ENCODE measurements at regions not wholly inside any gene's neighbourhood (a gene's known extent, or its start where the extent isn't known, plus 50 kb on each side); places are given as distances from the start of the nearest gene placed in this dataset.
"Not testable (repeated sequence)": the region's sequence is repeated elsewhere in the genome, so short reads cannot be mapped to it uniquely, and the experiment has no call there.

GRCh38 chr14:30020687-30021086 is 93.0 kb upstream of the PRKD1 start:
- intact Hi-C loops (cut with micrococcal nuclease), result no loop called here

DNA sequence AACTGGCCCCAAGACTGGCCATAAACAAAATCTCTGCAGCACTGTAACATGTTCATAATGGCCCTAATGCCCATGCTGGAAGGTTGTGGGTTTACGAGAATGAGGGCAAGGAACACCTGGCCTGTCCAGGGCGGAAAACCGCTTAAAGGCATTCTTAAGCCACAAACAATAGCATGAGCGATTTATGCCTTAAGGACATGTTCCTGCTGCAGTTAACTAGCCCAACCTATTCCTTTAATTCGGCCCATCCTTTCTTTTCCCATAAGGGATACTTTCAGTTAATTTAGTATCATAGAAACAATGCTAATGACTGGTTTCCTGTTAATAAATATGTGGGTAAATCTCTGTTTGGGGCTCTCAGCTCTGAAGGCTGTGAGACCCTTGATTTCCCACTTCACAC is 95.7 kb upstream of the PRKD1 start:
- H3K36me3 Mint-ChIP-seq (ENCODE audit: low read depth); H3K27ac Mint-ChIP-seq; H3K4me3 Mint-ChIP-seq (ENCODE audit: low read depth); DNase-seq (ENCODE audit: low spot score); intact Hi-C loops (cut with micrococcal nuclease); H3K27me3 Mint-ChIP-seq (ENCODE audit: low read depth); H3K4me1 Mint-ChIP-seq (ENCODE audit: low read depth): not testable (repeated sequence)
- peaks cover 33% of the 10 kb centered on the region for H3K9me3 Mint-ChIP-seq

More at GRCh38 chr14:30020687-30021086, 93.0 kb upstream of the PRKD1 start:
- Mint-ChIP-seq H3K4me3 (ENCODE audit: low read depth) (no peak overlapping the region), H3K4me1 (ENCODE audit: low read depth) (no peaks in the 10 kb centered on the region), H3K27me3 (ENCODE audit: low read depth) (no peaks in the 10 kb centered on the region), H3K9me3 (peaks cover 27% of the 10 kb centered on the region), H3K36me3 (ENCODE audit: low read depth) (no peaks in the 10 kb centered on the region), H3K27ac (no peak overlapping the region)
- no peak for DNase-seq (ENCODE audit: low spot score)

GRCh38 chr14:30034152-30034551 is 106.5 kb upstream of the PRKD1 start:
- no peaks in the 10 kb centered on the region for H3K36me3 Mint-ChIP-seq (ENCODE audit: low read depth)
- no peaks in the 10 kb centered on the region for H3K27me3 Mint-ChIP-seq (ENCODE audit: low read depth)
- no peak for DNase-seq (ENCODE audit: low spot score)
- no peak overlapping the region for H3K27ac Mint-ChIP-seq
- intact Hi-C loops (cut with micrococcal nuclease), result no loop called here
- H3K9me3 Mint-ChIP-seq, result peaks cover 42% of the 10 kb centered on the region
- H3K4me1 Mint-ChIP-seq (ENCODE audit: low read depth), result no peaks in the 10 kb centered on the region
- H3K4me3 Mint-ChIP-seq (ENCODE audit: low read depth), result no peak overlapping the region

DNA sequence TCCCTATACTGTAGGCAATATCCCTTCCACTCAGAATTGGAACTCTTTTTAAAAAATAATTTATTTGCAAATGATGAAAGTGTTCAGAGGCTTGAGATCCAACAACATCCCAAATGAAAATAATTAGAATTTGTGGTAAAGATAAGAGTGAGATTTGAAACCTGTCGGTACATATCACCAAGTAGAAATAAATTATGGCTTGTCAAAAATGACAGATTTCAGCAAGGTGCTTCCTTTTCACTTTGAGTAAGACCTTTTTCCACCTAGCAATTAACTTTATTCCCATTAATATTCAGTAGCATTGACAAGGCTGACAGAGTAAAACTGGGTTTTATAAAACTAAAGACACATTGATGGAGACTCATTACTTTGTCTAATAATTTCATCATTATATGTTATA is 107.7 kb upstream of the PRKD1 start:
- intact Hi-C loops (cut with micrococcal nuclease), result no loop called here
- no peak overlapping the region for H3K4me3 Mint-ChIP-seq (ENCODE audit: low read depth)
- H3K4me1 Mint-ChIP-seq (ENCODE audit: low read depth), result no peaks in the 10 kb centered on the region
- H3K9me3 Mint-ChIP-seq, result peaks cover 39% of the 10 kb centered on the region
- H3K27me3 Mint-ChIP-seq (ENCODE audit: low read depth), result no peaks in the 10 kb centered on the region
- DNase-seq (ENCODE audit: low spot score), result no peak
- no peaks in the 10 kb centered on the region for H3K36me3 Mint-ChIP-seq (ENCODE audit: low read depth)
- no peak overlapping the region for H3K27ac Mint-ChIP-seq

DNA sequence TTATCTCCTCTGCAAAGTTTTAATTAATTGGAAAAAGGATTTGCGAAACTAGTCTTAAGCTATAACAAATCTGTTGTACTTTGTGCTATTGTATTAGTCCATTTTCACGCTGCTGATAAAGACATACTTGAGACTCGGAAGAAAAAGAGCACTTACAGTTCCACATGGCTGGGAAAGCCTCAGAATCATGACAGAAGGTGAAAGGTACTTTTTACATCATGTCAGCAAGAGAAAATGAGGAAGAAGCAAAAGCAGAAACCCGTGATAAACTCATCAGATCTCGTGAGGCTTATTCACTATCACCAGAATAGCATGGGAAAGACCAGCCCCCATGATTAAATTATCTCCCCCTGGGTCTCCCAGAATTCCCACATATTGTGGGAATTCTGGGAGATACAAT is 118.1 kb upstream of the PRKD1 start:
- H3K4me3 Mint-ChIP-seq (ENCODE audit: low read depth), result no peak overlapping the region
- intact Hi-C loops (cut with micrococcal nuclease), result no loop called here

GRCh38 chr14:30053103-30053502 is 125.5 kb upstream of the PRKD1 start:
- intact Hi-C loops (cut with micrococcal nuclease), result no loop called here
- Mint-ChIP-seq H3K4me3 (ENCODE audit: low read depth) (no peak overlapping the region), H3K36me3 (ENCODE audit: low read depth) (no peaks in the 10 kb centered on the region), H3K9me3 (peaks cover 34% of the 10 kb centered on the region), H3K27ac (no peak overlapping the region), H3K4me1 (ENCODE audit: low read depth) (no peaks in the 10 kb centered on the region), H3K27me3 (ENCODE audit: low read depth) (no peaks in the 10 kb centered on the region)
- no peak for DNase-seq (ENCODE audit: low spot score)

More for the DNA sequence above, 118.1 kb upstream of the PRKD1 start:
- DNase-seq (ENCODE audit: low spot score), result no peak
- Mint-ChIP-seq H3K27ac (no peak overlapping the region), H3K27me3 (ENCODE audit: low read depth) (no peaks in the 10 kb centered on the region), H3K36me3 (ENCODE audit: low read depth) (no peaks in the 10 kb centered on the region), H3K4me1 (ENCODE audit: low read depth) (no peaks in the 10 kb centered on the region), H3K9me3 (peaks cover 45% of the 10 kb centered on the region)

GRCh38 chr14:30054201-30054600 is 126.6 kb upstream of the PRKD1 start:
- intact Hi-C loops (cut with micrococcal nuclease), result no loop called here
- Mint-ChIP-seq H3K27me3 (ENCODE audit: low read depth) (no peaks in the 10 kb centered on the region), H3K9me3 (peaks cover 40% of the 10 kb centered on the region), H3K4me1 (ENCODE audit: low read depth) (no peaks in the 10 kb centered on the region), H3K27ac (no peak overlapping the region), H3K36me3 (ENCODE audit: low read depth) (no peaks in the 10 kb centered on the region), H3K4me3 (ENCODE audit: low read depth) (no peak overlapping the region)
- no peak for DNase-seq (ENCODE audit: low spot score)

DNA sequence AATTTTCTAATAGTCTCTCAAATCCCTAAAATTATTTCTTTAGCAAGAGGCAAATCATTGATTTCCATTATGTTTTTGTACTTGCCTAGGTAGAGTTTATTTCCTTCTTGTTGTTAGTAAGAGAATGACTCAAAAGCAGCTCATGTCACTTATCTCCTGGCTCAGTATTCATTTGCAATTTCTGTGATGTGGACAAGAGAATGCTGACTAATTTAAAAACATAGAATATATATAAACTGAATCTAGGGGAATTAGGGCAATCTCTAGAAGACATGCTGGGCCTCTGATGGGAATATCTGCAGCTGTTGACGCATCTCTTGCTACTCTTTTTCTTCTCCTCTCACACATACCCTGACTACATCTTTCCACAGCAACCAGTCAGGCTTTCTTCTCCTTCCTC is 130.8 kb upstream of the PRKD1 start:
- no peaks in the 10 kb centered on the region for H3K27me3 Mint-ChIP-seq (ENCODE audit: low read depth)
- intact Hi-C loops (cut with micrococcal nuclease), result no loop called here
- H3K27ac Mint-ChIP-seq, result no peak overlapping the region
- no peaks in the 10 kb centered on the region for H3K36me3 Mint-ChIP-seq (ENCODE audit: low read depth)
- DNase-seq (ENCODE audit: low spot score), result no peak
- no peak overlapping the region for H3K4me3 Mint-ChIP-seq (ENCODE audit: low read depth)
- H3K9me3 Mint-ChIP-seq, result peaks cover 36% of the 10 kb centered on the region
- no peaks in the 10 kb centered on the region for H3K4me1 Mint-ChIP-seq (ENCODE audit: low read depth)

DNA sequence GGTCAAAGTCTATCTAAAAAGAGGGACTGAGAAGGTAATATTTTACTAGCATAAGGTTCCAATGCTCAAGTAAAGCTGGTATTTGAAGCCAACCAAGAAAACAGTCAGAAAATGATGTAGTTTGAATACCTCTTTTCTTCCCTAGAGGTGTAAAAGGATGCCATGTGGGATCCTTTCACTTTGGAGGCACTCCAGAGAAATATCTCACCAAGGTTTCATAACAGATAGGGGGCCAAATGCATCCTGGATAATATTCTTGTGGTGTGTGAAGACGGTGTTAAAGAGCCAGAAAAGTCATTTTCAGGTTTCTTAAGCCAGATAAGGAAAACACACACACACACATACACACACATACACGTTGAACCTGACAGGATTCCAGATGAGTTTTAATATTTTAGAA is 136.1 kb upstream of the PRKD1 start:
- H3K27me3 Mint-ChIP-seq (ENCODE audit: low read depth), result no peaks in the 10 kb centered on the region
- H3K4me3 Mint-ChIP-seq (ENCODE audit: low read depth), result no peak overlapping the region
- no peak overlapping the region for H3K27ac Mint-ChIP-seq
- peaks cover 38% of the 10 kb centered on the region for H3K9me3 Mint-ChIP-seq
- DNase-seq (ENCODE audit: low spot score), result no peak
- no peaks in the 10 kb centered on the region for H3K4me1 Mint-ChIP-seq (ENCODE audit: low read depth)
- intact Hi-C loops (cut with micrococcal nuclease), result no loop called here
- no peaks in the 10 kb centered on the region for H3K36me3 Mint-ChIP-seq (ENCODE audit: low read depth)

DNA sequence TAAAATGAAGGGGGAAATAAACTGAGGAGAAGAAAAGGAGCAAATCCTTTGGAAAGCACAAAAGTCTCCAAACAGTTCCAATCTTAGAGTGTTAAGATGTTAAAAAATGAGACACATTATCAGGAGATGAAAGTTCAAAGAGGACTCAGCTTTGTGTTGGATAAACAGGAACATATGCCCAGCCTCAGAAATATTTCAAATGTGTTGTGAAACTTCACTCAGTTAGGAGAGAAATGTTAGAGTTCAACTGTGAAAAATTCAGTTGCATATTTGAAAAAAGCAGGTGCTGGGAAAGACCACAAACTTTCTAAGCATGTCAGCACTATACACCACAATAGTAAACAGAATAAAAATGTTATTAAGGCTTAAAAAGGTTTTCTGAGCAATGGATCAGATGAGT is 136.8 kb upstream of the PRKD1 start:
- peaks cover 44% of the 10 kb centered on the region for H3K9me3 Mint-ChIP-seq
- H3K27ac Mint-ChIP-seq, result no peak overlapping the region
- no peak for DNase-seq (ENCODE audit: low spot score)
- intact Hi-C loops (cut with micrococcal nuclease), result no loop called here
- no peaks in the 10 kb centered on the region for H3K4me1 Mint-ChIP-seq (ENCODE audit: low read depth)
- H3K4me3 Mint-ChIP-seq (ENCODE audit: low read depth), result no peak overlapping the region
- H3K36me3 Mint-ChIP-seq (ENCODE audit: low read depth), result no peaks in the 10 kb centered on the region
- no peaks in the 10 kb centered on the region for H3K27me3 Mint-ChIP-seq (ENCODE audit: low read depth)

DNA sequence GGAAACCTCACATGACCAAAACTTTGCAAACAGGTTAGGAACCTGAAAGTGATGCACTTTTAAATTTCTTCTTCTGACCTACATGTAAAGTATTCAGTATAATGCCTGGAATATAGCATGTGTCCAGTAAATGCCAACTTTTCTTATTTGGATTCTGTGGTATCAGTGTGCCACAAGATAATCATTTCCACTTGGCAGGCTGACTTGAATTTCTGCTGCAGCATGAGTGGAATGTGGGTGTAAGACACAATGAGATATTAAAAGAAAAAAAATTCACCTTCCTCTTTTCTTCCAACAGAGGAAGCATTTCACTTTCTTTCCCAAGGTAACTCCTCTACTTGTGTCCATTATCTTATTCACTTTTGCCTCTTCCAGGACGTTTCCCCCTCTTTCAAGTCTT is 141.9 kb upstream of the PRKD1 start:
- H3K4me3 Mint-ChIP-seq (ENCODE audit: low read depth), result no peak overlapping the region
- intact Hi-C loops (cut with micrococcal nuclease), result no loop called here
- DNase-seq (ENCODE audit: low spot score), result no peak

DNA sequence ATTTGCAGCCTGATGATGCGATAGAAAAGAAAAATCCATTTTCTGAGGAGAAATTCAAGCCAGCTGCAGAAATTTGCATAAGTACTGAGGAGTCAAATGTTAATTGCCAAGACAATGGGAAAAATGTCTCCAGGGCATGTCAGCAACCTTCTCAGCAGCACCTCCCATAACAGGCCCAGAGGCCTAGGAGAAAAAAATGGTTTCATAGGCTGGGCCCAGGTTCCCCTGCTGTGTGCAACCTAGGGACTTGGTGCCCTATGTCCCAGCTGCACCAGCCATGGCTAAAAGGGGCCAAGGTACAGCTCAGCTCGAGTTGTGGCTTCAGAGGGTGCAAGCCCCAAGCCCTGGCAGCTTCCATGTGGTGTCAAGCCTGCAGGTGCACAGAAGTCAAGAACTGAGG is 144.8 kb upstream of the PRKD1 start:
- H3K27ac Mint-ChIP-seq; H3K4me3 Mint-ChIP-seq (ENCODE audit: low read depth); H3K4me1 Mint-ChIP-seq (ENCODE audit: low read depth); H3K27me3 Mint-ChIP-seq (ENCODE audit: low read depth); intact Hi-C loops (cut with micrococcal nuclease); DNase-seq (ENCODE audit: low spot score); H3K36me3 Mint-ChIP-seq (ENCODE audit: low read depth): not testable (repeated sequence)
- H3K9me3 Mint-ChIP-seq, result peaks cover 56% of the 10 kb centered on the region

More for the DNA sequence above, 141.9 kb upstream of the PRKD1 start:
- Mint-ChIP-seq H3K27me3 (ENCODE audit: low read depth) (no peaks in the 10 kb centered on the region), H3K27ac (no peak overlapping the region), H3K9me3 (peaks cover 51% of the 10 kb centered on the region), H3K4me1 (ENCODE audit: low read depth) (no peaks in the 10 kb centered on the region), H3K36me3 (ENCODE audit: low read depth) (no peaks in the 10 kb centered on the region)

GRCh38 chr14:30077946-30078345 is 150.3 kb upstream of the PRKD1 start:
- no peaks in the 10 kb centered on the region for H3K4me1 Mint-ChIP-seq (ENCODE audit: low read depth)
- no peak for DNase-seq (ENCODE audit: low spot score)
- H3K36me3 Mint-ChIP-seq (ENCODE audit: low read depth), result no peaks in the 10 kb centered on the region
- peaks cover 36% of the 10 kb centered on the region for H3K9me3 Mint-ChIP-seq
- intact Hi-C loops (cut with micrococcal nuclease), result no loop called here
- no peak overlapping the region for H3K27ac Mint-ChIP-seq
- H3K4me3 Mint-ChIP-seq (ENCODE audit: low read depth), result no peak overlapping the region
- H3K27me3 Mint-ChIP-seq (ENCODE audit: low read depth), result no peaks in the 10 kb centered on the region

DNA sequence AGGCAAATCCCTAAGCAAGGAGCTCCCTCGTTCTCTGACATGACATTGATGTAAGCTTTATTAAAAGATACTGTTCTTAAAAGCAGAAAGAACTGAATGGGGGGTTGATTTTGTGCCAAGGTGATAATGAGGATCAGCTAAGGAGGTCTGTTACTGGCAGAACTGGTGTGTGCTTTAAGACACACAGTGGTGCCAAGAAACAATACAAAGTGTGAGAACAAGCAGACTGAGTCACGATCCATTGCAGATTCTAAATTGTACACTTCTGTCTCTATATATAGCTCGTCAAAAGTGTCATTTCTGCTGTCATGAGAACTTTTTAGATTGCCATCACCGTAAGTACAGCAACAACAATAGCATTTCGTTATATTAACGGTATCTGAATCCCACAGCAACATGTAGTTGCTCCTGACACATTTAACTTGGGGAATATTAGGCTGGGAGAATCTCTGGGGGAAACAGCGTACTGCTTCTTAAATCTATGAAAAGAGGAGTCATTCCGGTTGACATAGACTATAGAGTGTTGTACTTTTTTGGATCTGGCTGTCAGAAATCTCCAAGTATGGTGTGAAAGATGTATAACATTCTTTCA is 151.3 kb upstream of the PRKD1 start:
- intact Hi-C loops (cut with micrococcal nuclease), result no loop called here
- Mint-ChIP-seq H3K27me3 (ENCODE audit: low read depth) (no peaks in the 10 kb centered on the region), H3K27ac (no peak overlapping the region), H3K36me3 (ENCODE audit: low read depth) (no peaks in the 10 kb centered on the region), H3K9me3 (peaks cover 27% of the 10 kb centered on the region), H3K4me1 (ENCODE audit: low read depth) (no peaks in the 10 kb centered on the region), H3K4me3 (ENCODE audit: low read depth) (no peak overlapping the region)
- DNase-seq (ENCODE audit: low spot score), result no peak

Data from activated T-helper 2 cell treated with anti-CD3 and anti-CD28 coated beads, Interferon-gamma antibody, Interleukin-2, Interleukin-4, amounts not matched to agents 10 μg/mL and 5 μg/mL and 100 μg/mL, durations not matched to agents 14 hours and 24 hours and 36 hours (primary cell).